G401.6 (cell line): ENCODE measurements at regions not wholly inside any gene's neighbourhood (a gene's known extent, or its start where the extent isn't known, plus 50 kb on each side); places are given as distances from the start of the nearest gene placed in this dataset.
"Not testable (repeated sequence)": the region's sequence is repeated elsewhere in the genome, so short reads cannot be mapped to it uniquely, and the experiment has no call there.

Source experiments
- FAIRE-seq: peaks from 2 replicates; lab custom pipeline; 2012; peaks lifted over from hg19 to GRCh38; lab: Jason Lieb, UNC

- no peak for FAIRE-seq
Measured at GRCh38 chr1:166307261-166308188, 140.7 kb upstream of the FAM78B start.

DNA sequence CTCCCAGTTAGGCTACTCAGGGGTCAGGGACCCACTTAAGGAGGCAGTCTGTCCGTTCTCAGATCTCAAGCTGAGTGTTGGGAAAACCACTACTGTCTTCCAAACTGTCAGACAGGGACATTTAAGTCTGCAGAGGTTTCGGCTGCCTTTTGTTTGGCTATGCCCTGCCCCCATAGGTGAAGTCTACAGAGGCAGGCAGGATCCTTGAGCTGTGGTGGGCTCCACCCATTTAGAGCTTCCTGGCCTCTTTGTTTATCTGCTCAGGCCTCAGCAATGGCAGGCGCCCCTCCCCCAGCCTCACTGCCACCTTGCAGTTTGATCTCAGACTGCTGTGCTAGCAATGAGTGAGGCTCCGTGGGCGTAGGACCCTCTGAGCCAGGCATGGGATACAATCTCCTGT, 149.5 kb upstream of the FAM78B start:
- FAIRE-seq = not testable (repeated sequence)

- FAIRE-seq = no peak
Measured at GRCh38 chr1:166322470-166322869, 155.7 kb upstream of the FAM78B start.

DNA sequence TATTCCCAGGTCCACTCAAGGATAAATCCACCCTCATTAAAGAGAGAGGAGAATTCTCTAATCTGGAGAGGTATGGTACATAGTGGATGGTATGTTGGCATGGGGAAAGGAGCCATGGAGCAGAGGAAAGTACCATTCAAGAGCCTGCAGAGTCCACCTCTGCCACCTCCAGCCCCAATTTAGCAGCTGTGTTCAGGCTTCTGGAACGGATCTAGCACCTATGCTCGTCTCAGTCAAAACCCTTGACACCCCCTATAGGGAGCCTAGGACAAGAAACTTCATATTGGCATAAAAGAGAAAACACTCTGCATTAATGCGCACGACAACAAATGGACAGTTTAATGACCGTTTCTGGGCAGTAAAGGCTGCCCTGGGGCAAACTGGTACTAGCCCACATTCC, 161.1 kb upstream of the FAM78B start:
- FAIRE-seq = no peak

GRCh38 chr1:166328956-166329355, 162.2 kb upstream of the FAM78B start:
- no peak for FAIRE-seq

GRCh38 chr1:166330096-166330495, 163.3 kb upstream of the FAM78B start:
- FAIRE-seq = no peak

GRCh38 chr1:166338105-166338504, 171.3 kb upstream of the FAM78B start:
- no peak for FAIRE-seq

- no peak for FAIRE-seq
Measured at GRCh38 chr1:166340709-166341108, 173.9 kb upstream of the FAM78B start.

DNA sequence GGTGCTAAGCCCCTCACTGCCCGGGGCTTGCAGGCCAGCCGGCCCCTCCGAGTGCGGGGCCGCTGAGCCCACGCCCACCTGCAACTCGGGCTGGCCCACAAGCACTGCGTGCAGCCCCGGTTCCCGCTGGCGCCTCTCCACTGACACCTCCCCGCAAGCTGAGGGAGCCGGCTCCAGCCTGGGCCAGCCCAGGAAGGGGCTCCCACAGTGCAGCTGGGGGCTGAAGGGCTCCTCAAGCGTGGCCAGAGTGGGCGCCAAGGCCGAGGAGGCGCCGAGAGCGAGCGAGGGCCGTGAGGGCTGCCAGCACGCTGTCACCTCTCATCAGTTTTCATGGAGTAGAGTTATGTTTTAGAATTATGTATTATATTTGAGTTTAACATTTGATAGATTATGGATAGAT, 176.5 kb upstream of the FAM78B start:
- FAIRE-seq = no peak

DNA sequence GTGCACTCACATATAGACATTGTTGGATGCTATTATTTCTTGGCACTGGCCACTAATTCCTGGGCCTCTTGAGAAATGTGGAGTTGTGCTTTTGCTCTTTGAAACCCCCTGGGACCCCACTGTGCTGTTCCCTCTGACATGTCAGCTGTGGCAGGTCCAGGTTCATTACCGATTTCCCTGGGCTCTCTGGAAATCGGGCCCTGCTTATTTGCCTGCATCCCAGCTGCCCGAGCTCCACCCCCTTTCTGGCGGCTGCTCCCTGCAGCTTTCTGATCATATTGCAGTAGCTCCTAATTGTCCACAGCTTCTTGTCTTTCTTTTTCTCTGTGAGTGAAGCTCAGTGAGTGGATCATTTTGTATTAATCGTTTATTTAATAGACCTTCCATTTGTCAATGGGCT, 183.7 kb upstream of the FAM78B start:
- FAIRE-seq = no peak

DNA sequence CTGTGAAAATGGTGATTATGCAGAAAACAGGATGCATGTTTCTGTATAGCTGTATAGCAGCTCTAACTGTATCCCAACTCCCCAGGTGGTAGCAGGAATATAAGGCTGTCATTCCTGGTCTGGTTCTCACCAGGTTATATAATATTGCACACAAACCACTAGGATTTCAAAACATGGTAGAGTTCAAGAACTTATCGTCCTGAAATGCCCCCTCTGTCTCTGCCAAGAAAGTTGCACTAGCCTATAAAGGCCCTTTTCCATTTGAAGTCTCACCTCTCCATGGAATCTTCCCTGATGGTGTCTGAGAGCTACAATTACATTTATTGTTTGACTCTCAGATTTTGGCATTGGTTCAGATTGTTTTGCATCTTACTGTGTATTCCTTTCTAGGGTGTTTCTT, 184.9 kb upstream of the FAM78B start:
- FAIRE-seq = no peak

DNA sequence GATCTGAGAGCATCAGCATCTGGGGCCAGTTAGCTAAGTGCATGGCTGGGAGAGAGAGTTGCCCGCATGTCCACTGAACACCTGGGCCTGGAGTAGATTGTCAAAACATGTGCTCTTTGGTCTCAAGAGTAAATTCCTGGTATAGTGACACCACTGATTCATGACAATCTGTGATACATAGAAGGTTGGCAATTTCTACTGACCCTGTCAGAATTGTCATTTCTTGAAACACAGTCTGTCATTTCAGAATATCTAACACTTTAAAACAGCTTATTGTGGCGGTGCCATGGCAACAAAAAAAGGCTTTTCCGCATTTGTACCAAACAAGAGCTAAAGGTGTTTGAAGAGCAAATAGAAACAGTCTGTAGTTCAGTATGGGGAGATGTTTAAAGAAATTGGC, 186.4 kb upstream of the FAM78B start:
- no peak for FAIRE-seq

DNA sequence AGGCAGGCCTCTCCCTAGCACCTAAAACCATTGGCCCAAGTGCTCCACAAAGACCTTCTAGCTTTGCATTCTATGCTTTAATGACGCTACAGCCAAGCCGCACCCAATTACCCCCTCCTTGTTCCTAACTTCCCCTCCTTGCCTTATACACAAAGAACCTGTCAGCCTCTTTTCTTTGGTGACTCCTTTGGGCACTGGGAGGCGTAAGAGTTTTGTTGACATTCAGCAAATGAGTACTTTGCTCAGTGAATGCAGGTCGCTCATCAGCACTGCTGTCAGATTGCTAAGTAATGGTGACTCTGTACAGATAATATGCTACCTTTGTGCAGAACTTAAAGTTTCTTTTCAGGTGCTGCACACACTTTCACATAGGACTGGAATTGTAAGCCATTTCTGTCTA, 187.6 kb upstream of the FAM78B start:
- no peak for FAIRE-seq

DNA sequence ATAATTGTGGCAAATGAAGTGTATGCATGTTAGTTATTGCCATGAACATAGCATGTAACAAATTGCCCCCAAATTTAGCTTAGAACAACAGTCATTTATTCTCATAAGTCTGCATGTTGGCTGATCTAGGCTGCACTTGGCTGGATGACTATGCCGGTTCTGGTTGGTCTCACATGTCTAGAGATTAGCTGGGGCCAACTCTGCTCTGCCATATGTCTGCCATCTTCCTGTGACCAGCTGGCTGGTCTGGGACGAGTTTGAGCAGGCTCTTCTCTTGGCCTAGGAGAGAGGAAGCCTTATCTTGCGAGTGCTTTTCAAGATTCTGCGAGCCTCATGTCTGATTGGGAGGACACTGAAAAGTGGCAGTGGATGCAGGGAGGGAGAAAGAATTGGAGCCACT, 198.3 kb upstream of the FAM78B start:
- no peak for FAIRE-seq

- no peak for FAIRE-seq
Measured at GRCh38 chr1:166368030-166368429, 201.2 kb upstream of the FAM78B start.

GRCh38 chr1:166377896-166378295, 211.1 kb upstream of the FAM78B start:
- no peak for FAIRE-seq

GRCh38 chr1:166378805-166379204, 212.0 kb upstream of the FAM78B start:
- no peak for FAIRE-seq

DNA sequence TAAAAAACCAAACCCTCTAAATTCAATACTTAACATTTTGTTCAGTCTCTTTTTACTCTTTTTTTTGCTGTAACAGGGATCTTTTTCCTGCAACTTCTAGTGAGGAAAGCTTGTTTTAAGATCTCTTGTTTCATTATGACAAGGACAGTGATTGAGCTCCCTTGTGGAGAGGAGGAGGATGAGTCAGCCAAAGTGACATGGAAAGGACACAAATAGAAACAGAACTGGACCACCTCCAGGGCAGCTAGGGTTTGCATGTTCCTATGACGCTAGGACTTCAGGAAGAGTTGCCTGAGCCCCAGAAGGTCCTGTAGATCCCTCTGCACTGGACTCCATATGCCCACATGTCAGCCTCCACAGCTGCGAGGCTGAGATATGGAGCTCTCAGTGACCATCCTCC, 212.6 kb upstream of the FAM78B start:
- no peak for FAIRE-seq

GRCh38 chr1:166383137-166383536, 216.3 kb upstream of the FAM78B start:
- FAIRE-seq = no peak

GRCh38 chr1:166383635-166384346, 217.0 kb upstream of the FAM78B start:
- no peak for FAIRE-seq

GRCh38 chr1:166384948-166385347, 218.1 kb upstream of the FAM78B start:
- FAIRE-seq = no peak

DNA sequence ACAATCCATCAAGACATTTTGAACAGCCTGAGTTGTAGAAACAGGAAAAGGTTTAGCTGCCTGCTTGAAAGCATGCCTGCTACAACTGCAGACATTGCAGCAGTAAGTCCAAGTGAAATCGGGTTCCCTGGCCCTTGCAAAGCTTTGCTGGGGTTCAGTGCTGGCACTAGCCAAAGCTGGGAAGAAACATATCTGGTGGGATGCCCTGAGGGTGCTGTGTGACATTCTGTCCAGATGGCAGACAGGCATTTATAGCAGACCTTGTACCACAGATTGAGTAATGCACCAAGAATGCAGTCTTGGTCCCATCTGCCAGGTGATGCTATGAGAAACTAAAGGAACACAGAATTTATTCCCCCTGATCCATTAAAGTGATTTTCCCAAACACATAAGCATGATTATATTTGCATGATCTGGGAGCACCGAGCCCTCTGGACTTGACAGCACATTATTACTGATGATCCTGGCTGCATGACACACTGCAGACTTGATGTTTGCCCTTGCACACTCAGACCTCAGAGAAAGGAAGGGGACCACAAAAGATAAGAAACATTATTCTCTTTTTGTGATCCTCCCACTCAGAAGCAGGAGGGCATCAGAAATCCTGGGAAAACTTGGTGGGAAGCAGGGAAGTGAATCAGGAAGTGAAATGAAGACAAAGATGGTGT, 223.7 kb upstream of the FAM78B start:
- FAIRE-seq = no peak
